ENCODE measurements at regions not wholly inside any gene's neighbourhood (a gene's known extent, or its start where the extent isn't known, plus 50 kb on each side); places are given as distances from the start of the nearest gene placed in this dataset.

GRCh38 chr10:129273860-129274259 is 193.2 kb upstream of the MGMT start:
- no peak overlapping the region for H3K4me3 ChIP-seq (replicated peaks; ENCODE audit: low read depth, low read length)
- TF ChIP-seq, protein P1, sequence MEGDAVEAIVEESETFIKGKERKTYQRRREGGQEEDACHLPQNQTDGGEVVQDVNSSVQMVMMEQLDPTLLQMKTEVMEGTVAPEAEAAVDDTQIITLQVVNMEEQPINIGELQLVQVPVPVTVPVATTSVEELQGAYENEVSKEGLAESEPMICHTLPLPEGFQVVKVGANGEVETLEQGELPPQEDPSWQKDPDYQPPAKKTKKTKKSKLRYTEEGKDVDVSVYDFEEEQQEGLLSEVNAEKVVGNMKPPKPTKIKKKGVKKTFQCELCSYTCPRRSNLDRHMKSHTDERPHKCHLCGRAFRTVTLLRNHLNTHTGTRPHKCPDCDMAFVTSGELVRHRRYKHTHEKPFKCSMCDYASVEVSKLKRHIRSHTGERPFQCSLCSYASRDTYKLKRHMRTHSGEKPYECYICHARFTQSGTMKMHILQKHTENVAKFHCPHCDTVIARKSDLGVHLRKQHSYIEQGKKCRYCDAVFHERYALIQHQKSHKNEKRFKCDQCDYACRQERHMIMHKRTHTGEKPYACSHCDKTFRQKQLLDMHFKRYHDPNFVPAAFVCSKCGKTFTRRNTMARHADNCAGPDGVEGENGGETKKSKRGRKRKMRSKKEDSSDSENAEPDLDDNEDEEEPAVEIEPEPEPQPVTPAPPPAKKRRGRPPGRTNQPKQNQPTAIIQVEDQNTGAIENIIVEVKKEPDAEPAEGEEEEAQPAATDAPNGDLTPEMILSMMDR (IDR thresholded peaks at IDR 0.05; ENCODE audit: low read depth, low read length, missing control alignments), result no peak
- DNase-seq (ENCODE audit: extremely low read depth, low read depth), result no peak

GRCh38 chr10:129274748-129275474 is 192.1 kb upstream of the MGMT start:
- DNase-seq (ENCODE audit: extremely low read depth, low read depth), result no peak
- TF ChIP-seq, protein P1 (IDR thresholded peaks at IDR 0.05; ENCODE audit: low read depth, low read length, missing control alignments), result no peak
- H3K4me3 ChIP-seq (replicated peaks; ENCODE audit: low read depth, low read length), result no peak overlapping the region

- no peak for DNase-seq (ENCODE audit: extremely low read depth, low read depth)
- no peak overlapping the region for H3K4me3 ChIP-seq (replicated peaks; ENCODE audit: low read depth, low read length)
- TF ChIP-seq, protein P1 (IDR thresholded peaks at IDR 0.05; ENCODE audit: low read depth, low read length, missing control alignments), result no peak
These were observed 191.2 kb upstream of the MGMT start for GRCh38 chr10:129275886-129276285.

DNA sequence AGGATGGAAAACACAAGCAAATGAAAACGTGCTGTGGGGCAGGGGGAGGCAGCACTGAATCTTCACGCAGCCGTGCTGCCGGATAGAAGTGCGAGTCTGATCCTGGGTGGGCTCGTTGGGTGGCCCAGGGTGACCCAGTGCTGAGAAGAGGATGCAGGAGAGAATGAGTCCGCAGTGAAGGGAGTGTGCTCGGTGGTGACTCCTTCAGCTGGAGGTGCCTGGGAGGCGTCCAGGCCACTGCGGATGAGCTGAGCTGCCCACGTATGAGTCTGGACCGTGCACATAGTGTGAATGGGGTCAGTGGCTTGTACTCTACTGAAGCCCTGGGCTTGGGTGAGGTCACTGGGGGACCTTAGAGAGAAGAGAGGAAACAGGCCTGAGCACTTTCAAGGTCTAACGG is 190.0 kb upstream of the MGMT start:
- TF ChIP-seq, protein P1 (IDR thresholded peaks at IDR 0.05; ENCODE audit: low read depth, low read length, missing control alignments), result no peak
- DNase-seq (ENCODE audit: extremely low read depth, low read depth), result no peak
- H3K4me3 ChIP-seq (replicated peaks; ENCODE audit: low read depth, low read length), result no peak overlapping the region

DNA sequence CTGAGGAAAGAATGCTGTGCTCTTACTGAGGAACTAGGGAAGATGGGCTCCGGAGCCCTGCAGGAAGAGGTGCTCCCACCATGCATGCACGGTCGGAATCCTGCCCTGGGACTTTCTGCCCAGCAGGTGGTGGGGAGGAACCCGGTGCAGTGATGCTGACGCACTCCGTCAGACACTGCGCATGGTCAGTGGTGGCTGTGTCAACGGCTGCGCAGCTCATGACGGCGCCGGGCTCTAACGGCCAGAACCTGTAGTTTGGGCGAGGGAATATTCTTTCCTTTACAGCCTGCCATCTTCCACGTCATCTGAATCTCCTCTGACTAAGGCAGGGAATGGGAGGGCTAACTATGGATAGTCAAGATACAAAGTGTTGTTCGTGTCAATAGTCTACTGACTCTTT is 189.2 kb upstream of the MGMT start:
- H3K4me3 ChIP-seq (replicated peaks; ENCODE audit: low read depth, low read length), result no peak overlapping the region
- TF ChIP-seq, protein P1 (IDR thresholded peaks at IDR 0.05; ENCODE audit: low read depth, low read length, missing control alignments), result no peak
- DNase-seq (ENCODE audit: extremely low read depth, low read depth), result no peak

DNA sequence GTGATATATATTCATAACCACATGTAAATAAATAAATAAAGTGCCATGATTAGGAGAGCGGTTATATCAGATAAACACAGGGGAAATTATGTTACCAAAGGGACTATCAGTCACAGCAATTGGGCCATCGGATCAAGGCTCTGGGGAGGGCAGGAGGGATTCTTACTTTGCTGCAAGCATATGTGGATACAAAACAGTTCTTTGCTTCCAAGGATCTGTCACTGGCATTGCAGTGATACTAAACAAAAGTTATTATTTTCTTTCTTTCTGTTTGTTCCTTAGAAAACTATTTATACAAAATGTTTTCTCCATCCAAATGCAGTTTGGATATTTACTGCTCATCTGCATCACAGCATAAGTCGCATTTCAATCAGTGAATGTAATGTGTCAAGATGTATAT is 188.4 kb upstream of the MGMT start:
- no peak overlapping the region for H3K4me3 ChIP-seq (replicated peaks; ENCODE audit: low read depth, low read length)
- DNase-seq (ENCODE audit: extremely low read depth, low read depth), result no peak
- TF ChIP-seq, protein P1 (IDR thresholded peaks at IDR 0.05; ENCODE audit: low read depth, low read length, missing control alignments), result no peak

Measured in HFF-Myc (cell line).